ENCODE measurements at regions not wholly inside any gene's neighbourhood (a gene's known extent, or its start where the extent isn't known, plus 50 kb on each side); places are given as distances from the start of the nearest gene placed in this dataset.

GRCh38 chr5:67925511-67925910 lies 290.0 kb upstream of the PIK3R1 start:
- POLR2A ChIA-PET: no interaction called here

More at GRCh38 chr5:67925511-67925910, 290.0 kb upstream of the PIK3R1 start:
- H3K4me3 ChIP-seq (ENCODE audit: low read depth, low read length): no peak overlapping the region
- H3K9me3 ChIP-seq (ENCODE audit: control insufficient read depth, insufficient read depth, low read depth, low read length): no peaks in the 10 kb centered on the region
- TF ChIP-seq GLI4 (tag by site-specific recombination; IDR thresholded peaks at IDR 0.05) (no peak), ZNF514 (tag by site-specific recombination; IDR thresholded peaks at IDR 0.05) (no peak), PRDM10 (tag by site-specific recombination; IDR thresholded peaks at IDR 0.05) (no peak), ZNF660 (tag by site-specific recombination; IDR thresholded peaks at IDR 0.05) (no peak), ZNF223 (tag by site-specific recombination; IDR thresholded peaks at IDR 0.05) (no peak), ZNF302 (tag by site-specific recombination; IDR thresholded peaks at IDR 0.05; ENCODE audit: low read depth) (no peak), ZNF558 (tag by site-specific recombination; IDR thresholded peaks at IDR 0.05) (no peak), PRDM4 (tag by site-specific recombination; IDR thresholded peaks at IDR 0.05) (no peak), ZSCAN23 (tag by site-specific recombination; IDR thresholded peaks at IDR 0.05) (no peak), REPIN1 (tag by site-specific recombination; IDR thresholded peaks at IDR 0.05; ENCODE audit: low read depth) (no peak), ZNF133 (tag by site-specific recombination; IDR thresholded peaks at IDR 0.05) (no peak), ZNF654 (tag by site-specific recombination; IDR thresholded peaks at IDR 0.05; ENCODE audit: low read depth) (no peak), ZNF174 (tag by site-specific recombination; IDR thresholded peaks at IDR 0.05) (no peak), TSHZ1 (tag by site-specific recombination; IDR thresholded peaks at IDR 0.05; ENCODE audit: borderline replicate concordance) (no peak), HOXA7 (CRISPR knock-in tag; IDR thresholded peaks at IDR 0.05; ENCODE audit: borderline replicate concordance) (no peak)
- no peaks in the 10 kb centered on the region for H3K36me3 ChIP-seq (ENCODE audit: control insufficient read depth in 2 of 2, insufficient read depth in 1 of 2, low read length in 2 of 2)
- no peak overlapping the region for H3K27ac ChIP-seq (ENCODE audit: extremely low read depth, low read depth, low read length)
- no peaks in the 10 kb centered on the region for H3K4me1 ChIP-seq (ENCODE audit: control insufficient read depth, insufficient read depth, low read length)
- CTCF ChIA-PET: interaction anchor here (0.6 kb wide), 1 partner anchor 14 kb away, joined by 3 read pairs; no protein-coding TSS in a partner anchor

Measured in HEK293 (cell line).